ENCODE measurements at regions not wholly inside any gene's neighbourhood (a gene's known extent, or its start where the extent isn't known, plus 50 kb on each side); places are given as distances from the start of the nearest gene placed in this dataset.

DNA sequence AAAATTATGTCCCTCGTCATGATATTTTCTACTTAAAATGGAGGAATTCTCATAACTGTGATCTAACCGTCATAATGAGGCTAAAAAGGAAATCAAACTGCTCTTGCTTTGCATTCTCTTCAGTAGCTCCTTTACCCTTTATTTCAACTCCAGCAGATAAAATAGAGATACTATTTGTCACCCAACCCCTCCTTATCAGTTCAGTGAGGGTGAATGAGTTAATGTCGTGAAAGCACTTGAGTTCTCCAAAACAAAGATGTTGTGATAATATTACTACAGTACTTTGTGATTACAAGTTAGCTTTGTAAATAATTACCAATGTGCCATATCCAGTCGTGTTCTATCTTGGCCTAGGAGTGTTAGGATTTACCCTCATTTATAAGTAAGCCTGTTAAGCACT lies 63.4 kb upstream of the ANKRD28 start:
- Histone ChIP-seq H3K27ac (ENCODE audit: low read depth in 1 of 2, low read length in 2 of 2) (no peak overlapping the region), H3K9me3 (replicated peaks in 1 of 2; ENCODE audit: control insufficient read depth in 1 of 2, insufficient read depth in 1 of 2, low read length in 2 of 2) (no peaks in the 10 kb centered on the region), H3K27me3 (ENCODE audit: control insufficient read depth in 2 of 2, insufficient read depth in 2 of 2, low read length in 2 of 2) (peaks cover 10 to 22% of the 10 kb centered on the region in 2 donors), H2AFZ (ENCODE audit: insufficient read depth, low read depth, low read length, poor library complexity, severe bottlenecking) (no peak overlapping the region), H3K4me2 (replicated peaks; ENCODE audit: extremely low read depth, low read length, poor library complexity, severe bottlenecking) (no peak overlapping the region), H3K36me3 (replicated peaks in 1 of 2; ENCODE audit: control insufficient read depth in 1 of 2, insufficient read depth in 2 of 2, low read length in 2 of 2) (no peaks in the 10 kb centered on the region), H3K4me3 (replicated peaks in 1 of 3; ENCODE audit: low read depth in 2 of 3, low read length in 3 of 3) (no peak overlapping the region), H4K20me1 (ENCODE audit: insufficient read depth, low read length) (no peaks in the 10 kb centered on the region), H3K79me2 (ENCODE audit: insufficient read depth, low read length) (no peaks in the 10 kb centered on the region), H3K9ac (ENCODE audit: insufficient read depth, low read length, poor library complexity, severe bottlenecking) (no peak overlapping the region), H3K4me1 (ENCODE audit: control insufficient read depth in 1 of 2, insufficient read depth in 2 of 2, low read length in 2 of 2) (peaks cover 13 to 19% of the 10 kb centered on the region in 2 donors)
- peaks cover 18 to 24% (median 19%) of the 10 kb centered on the region in 3 donors for H3K27me3 Mint-ChIP-seq (ENCODE audit: low read depth in 3 of 3)
- H3K4me3 Mint-ChIP-seq: peak overlapping the region; percentile 83 to 91
- TF ChIP-seq, protein P1, sequence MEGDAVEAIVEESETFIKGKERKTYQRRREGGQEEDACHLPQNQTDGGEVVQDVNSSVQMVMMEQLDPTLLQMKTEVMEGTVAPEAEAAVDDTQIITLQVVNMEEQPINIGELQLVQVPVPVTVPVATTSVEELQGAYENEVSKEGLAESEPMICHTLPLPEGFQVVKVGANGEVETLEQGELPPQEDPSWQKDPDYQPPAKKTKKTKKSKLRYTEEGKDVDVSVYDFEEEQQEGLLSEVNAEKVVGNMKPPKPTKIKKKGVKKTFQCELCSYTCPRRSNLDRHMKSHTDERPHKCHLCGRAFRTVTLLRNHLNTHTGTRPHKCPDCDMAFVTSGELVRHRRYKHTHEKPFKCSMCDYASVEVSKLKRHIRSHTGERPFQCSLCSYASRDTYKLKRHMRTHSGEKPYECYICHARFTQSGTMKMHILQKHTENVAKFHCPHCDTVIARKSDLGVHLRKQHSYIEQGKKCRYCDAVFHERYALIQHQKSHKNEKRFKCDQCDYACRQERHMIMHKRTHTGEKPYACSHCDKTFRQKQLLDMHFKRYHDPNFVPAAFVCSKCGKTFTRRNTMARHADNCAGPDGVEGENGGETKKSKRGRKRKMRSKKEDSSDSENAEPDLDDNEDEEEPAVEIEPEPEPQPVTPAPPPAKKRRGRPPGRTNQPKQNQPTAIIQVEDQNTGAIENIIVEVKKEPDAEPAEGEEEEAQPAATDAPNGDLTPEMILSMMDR (IDR thresholded peaks at IDR 0.05): no peak
- intact Hi-C loops (cut with micrococcal nuclease): no loop called here
- H3K4me1 Mint-ChIP-seq: peaks cover 16% of the 10 kb centered on the region
- no peaks in the 10 kb centered on the region for H3K36me3 Mint-ChIP-seq
- DNase-seq: no peak
- no peak overlapping the region for H3K27ac Mint-ChIP-seq
- no CpG with 5 or more reads among the region's 4 CpGs for WGBS (ENCODE audit: insufficient coverage)
- H3K9me3 Mint-ChIP-seq: peaks cover 0 to 6% (median 1%) of the 10 kb centered on the region in 7 donors

DNA sequence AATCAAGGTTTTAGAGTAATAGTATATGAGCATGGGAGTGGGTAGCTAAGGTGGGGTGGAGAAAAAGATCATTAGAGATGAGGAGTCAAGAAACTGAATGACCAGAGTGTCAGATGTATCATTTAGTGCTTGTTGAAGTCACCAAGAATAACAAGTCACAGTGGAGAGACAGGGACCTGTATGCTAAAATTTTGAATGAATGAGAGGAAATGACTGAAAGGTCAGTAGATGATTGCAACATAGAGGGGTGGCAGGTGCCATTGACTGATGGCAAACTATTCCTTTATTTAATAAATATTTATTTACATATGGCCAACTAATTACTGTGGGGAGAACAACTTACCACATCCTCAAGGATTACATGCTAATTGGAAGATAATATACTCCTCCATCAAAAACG lies 75.0 kb upstream of the ANKRD28 start:
- no peak overlapping the region for H3K4me3 ChIP-seq (replicated peaks in 1 of 3; ENCODE audit: low read depth in 2 of 3, low read length in 3 of 3)
- H3K4me1 ChIP-seq (ENCODE audit: control insufficient read depth in 1 of 2, insufficient read depth in 2 of 2, low read length in 2 of 2): no peaks in the 10 kb centered on the region
- peaks cover 0 to 7% of the 10 kb centered on the region in 2 donors for H3K9me3 ChIP-seq (replicated peaks in 1 of 2; ENCODE audit: control insufficient read depth in 1 of 2, insufficient read depth in 1 of 2, low read length in 2 of 2)
- H2AFZ ChIP-seq (ENCODE audit: insufficient read depth, low read depth, low read length, poor library complexity, severe bottlenecking): no peak overlapping the region
- peaks cover 0 to 9% (median 4%) of the 10 kb centered on the region in 7 donors for H3K9me3 Mint-ChIP-seq
- H3K4me3 Mint-ChIP-seq: no peak overlapping the region
- H3K36me3 ChIP-seq (replicated peaks in 1 of 2; ENCODE audit: control insufficient read depth in 1 of 2, insufficient read depth in 2 of 2, low read length in 2 of 2): no peaks in the 10 kb centered on the region
- no peak overlapping the region for H3K27ac ChIP-seq (ENCODE audit: low read depth in 1 of 2, low read length in 2 of 2)
- DNase-seq: no peak
- TF ChIP-seq, protein P1 (IDR thresholded peaks at IDR 0.05): no peak
- H3K36me3 Mint-ChIP-seq: no peaks in the 10 kb centered on the region
- H3K9ac ChIP-seq (ENCODE audit: insufficient read depth, low read length, poor library complexity, severe bottlenecking): no peak overlapping the region
- H3K27me3 ChIP-seq (ENCODE audit: control insufficient read depth in 2 of 2, insufficient read depth in 2 of 2, low read length in 2 of 2): no peaks in the 10 kb centered on the region
- H3K27ac Mint-ChIP-seq: no peak overlapping the region
- H3K4me2 ChIP-seq (replicated peaks; ENCODE audit: extremely low read depth, low read length, poor library complexity, severe bottlenecking): no peak overlapping the region
- H3K27me3 Mint-ChIP-seq (ENCODE audit: low read depth in 3 of 3): peaks cover 0 to 3% (median 0%) of the 10 kb centered on the region in 3 donors
- WGBS (ENCODE audit: insufficient coverage): no CpG with 5 or more reads among the region's 1 CpG
- no peaks in the 10 kb centered on the region for H3K79me2 ChIP-seq (ENCODE audit: insufficient read depth, low read length)
- H4K20me1 ChIP-seq (ENCODE audit: insufficient read depth, low read length): no peaks in the 10 kb centered on the region
- intact Hi-C loops (cut with micrococcal nuclease): no loop called here
- H3K4me1 Mint-ChIP-seq: no peaks in the 10 kb centered on the region

Data from CD14-positive monocyte (primary cell).